ENCODE measurements at regions not wholly inside any gene's neighbourhood (a gene's known extent, or its start where the extent isn't known, plus 50 kb on each side); places are given as distances from the start of the nearest gene placed in this dataset.

DNA sequence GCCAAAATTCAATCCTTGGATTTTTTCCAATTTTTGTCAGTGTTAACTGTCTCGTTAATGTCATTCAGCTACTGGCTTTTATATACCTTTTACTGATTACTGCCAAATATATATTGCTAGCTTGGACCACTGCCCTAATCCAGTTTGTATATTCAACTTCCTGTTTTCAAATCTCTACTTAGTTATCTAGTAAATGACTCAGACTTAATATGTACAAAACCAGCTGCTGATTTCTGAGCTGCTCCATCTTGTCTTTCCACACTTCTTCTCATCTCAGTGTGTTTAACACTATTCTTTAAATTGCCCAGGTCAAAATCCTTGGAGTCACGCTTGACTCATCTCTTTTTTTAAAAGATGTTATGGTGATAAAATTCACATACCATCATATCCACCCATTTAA lies 1196.7 kb downstream of the RAPGEF2 start:
- Mint-ChIP-seq H3K27ac (ENCODE audit: unreplicated experiment) (no peak overlapping the region), H3K9me3 (peaks cover 2% of the 10 kb centered on the region), H3K4me3 (no peak overlapping the region), H3K27me3 (ENCODE audit: low read depth) (no peaks in the 10 kb centered on the region), H3K4me1 (no peaks in the 10 kb centered on the region), H3K36me3 (ENCODE audit: low read depth) (no peaks in the 10 kb centered on the region)
- DNase-seq (ENCODE audit: low read depth, low spot score) = no peak
- TF ChIP-seq, protein P1, sequence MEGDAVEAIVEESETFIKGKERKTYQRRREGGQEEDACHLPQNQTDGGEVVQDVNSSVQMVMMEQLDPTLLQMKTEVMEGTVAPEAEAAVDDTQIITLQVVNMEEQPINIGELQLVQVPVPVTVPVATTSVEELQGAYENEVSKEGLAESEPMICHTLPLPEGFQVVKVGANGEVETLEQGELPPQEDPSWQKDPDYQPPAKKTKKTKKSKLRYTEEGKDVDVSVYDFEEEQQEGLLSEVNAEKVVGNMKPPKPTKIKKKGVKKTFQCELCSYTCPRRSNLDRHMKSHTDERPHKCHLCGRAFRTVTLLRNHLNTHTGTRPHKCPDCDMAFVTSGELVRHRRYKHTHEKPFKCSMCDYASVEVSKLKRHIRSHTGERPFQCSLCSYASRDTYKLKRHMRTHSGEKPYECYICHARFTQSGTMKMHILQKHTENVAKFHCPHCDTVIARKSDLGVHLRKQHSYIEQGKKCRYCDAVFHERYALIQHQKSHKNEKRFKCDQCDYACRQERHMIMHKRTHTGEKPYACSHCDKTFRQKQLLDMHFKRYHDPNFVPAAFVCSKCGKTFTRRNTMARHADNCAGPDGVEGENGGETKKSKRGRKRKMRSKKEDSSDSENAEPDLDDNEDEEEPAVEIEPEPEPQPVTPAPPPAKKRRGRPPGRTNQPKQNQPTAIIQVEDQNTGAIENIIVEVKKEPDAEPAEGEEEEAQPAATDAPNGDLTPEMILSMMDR (conservative IDR thresholded peaks at IDR 0.05) = no peak

DNA sequence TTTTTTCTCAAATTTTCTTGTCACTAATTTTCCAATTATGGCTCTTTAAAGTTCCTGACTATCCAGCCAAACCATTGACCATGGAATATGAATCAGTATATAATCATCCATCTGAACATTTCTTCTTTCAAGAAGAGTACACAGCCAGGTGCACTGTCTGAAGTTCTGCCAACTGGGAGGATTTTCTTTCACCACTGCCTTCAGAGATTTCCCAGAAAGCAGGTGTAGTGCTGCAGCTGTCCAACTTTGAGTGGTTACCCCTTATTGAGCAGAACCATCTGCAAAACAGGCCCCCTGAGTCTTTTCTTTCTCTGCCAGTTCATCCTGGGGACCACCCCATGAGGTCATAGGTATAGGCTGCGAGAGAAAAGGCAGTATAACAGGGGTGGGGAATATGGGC lies 1213.2 kb downstream of the RAPGEF2 start:
- TF ChIP-seq, protein P1 (conservative IDR thresholded peaks at IDR 0.05) = no peak
- H3K4me1 Mint-ChIP-seq = peaks cover 5% of the 10 kb centered on the region
- DNase-seq (ENCODE audit: low read depth, low spot score) = no peak
- H3K27me3 Mint-ChIP-seq (ENCODE audit: low read depth) = no peaks in the 10 kb centered on the region
- H3K27ac Mint-ChIP-seq (ENCODE audit: unreplicated experiment) = no peak overlapping the region
- H3K9me3 Mint-ChIP-seq = peaks cover 2% of the 10 kb centered on the region
- H3K36me3 Mint-ChIP-seq (ENCODE audit: low read depth) = no peaks in the 10 kb centered on the region
- no peak overlapping the region for H3K4me3 Mint-ChIP-seq

DNA sequence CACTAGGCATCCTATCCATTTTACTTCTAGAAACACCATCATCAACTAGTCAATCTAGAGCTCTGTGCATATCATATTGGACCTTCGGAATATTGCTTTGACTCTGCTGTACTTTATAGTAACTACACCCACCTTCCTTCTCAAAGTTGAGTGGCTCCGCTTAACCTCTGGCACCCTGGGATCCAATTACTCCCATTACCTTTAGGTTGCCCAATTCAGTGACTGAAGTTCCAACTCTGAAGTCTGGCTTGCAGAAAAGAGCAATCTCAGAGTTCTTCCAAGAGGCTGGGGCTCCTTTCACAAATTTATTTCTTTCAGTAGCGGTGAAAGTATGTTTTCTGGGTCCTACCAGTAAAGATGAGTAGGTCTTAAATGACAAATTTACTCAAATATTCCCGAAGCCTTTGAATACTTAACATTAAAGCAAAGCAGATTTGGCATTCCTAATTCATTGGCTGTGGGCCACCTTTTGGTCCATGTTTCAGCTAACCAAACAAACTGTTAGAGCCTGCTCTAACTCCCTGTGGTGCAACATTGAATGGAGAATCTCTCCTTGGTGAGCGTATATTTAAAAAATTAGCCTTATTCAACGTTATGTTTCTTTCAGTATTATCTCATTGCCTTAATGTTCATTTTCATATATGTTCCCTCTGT lies 1215.8 kb downstream of the RAPGEF2 start:
- no peaks in the 10 kb centered on the region for H3K27me3 Mint-ChIP-seq (ENCODE audit: low read depth)
- DNase-seq (ENCODE audit: low read depth, low spot score) = no peak
- TF ChIP-seq, protein P1 (conservative IDR thresholded peaks at IDR 0.05) = no peak
- peaks cover 13% of the 10 kb centered on the region for H3K4me1 Mint-ChIP-seq
- no peaks in the 10 kb centered on the region for H3K36me3 Mint-ChIP-seq (ENCODE audit: low read depth)
- H3K4me3 Mint-ChIP-seq = no peak overlapping the region
- peaks cover 2% of the 10 kb centered on the region for H3K9me3 Mint-ChIP-seq
- no peak overlapping the region for H3K27ac Mint-ChIP-seq (ENCODE audit: unreplicated experiment)

DNA sequence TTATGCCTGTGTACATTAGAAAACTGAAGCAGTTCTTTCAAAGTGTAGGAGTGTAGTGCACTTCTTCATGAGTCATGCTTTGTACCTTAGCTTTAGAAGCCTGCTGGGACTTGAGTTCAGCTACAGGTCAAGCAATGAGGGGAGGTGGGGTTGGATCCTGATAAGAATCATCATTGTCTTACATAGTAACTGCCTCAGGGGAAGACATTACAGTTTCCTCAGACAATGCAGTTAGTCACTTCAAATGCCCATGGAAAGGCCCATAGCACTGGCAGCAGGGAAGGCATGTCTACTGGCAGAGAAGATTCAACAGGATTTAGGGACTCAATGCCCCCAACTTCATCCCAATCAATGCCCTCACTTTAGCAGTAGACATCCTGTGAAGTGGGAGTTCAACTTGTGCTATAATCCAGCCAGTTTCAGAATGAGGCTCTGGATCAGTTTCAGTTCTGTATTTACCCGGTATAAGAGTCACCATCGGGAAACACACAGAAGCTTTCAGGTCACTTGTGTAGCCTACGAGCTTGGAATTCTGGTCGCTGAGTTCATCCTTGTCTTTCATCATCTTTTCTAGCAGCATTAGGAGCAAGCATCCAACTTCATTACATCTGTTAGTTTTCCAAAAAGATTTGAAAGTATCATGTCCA lies 1216.5 kb downstream of the RAPGEF2 start:
- Mint-ChIP-seq H3K36me3 (ENCODE audit: low read depth) (no peaks in the 10 kb centered on the region), H3K27ac (ENCODE audit: unreplicated experiment) (no peak overlapping the region), H3K9me3 (peaks cover 2% of the 10 kb centered on the region)

DNA sequence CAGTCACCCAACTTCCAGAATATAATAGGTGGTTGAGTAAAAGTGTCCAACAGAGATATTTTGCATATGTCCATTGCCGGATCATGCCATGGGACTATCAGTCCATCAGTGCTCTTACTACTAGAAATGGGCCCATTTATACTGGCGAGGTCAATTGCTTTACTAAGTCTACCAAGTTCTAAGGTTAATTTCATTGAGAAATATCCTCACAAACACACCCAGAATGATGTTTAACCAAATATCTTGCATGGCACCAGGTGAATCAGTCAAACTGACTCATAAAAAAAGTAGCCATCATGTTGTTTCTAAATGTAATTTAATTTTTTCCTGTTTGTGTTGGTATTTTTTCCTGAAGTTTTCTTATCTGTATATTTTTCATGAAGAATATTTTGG lies 1217.0 kb downstream of the RAPGEF2 start:
- H3K36me3 Mint-ChIP-seq (ENCODE audit: low read depth) = no peaks in the 10 kb centered on the region

More for the DNA sequence above, 1216.5 kb downstream of the RAPGEF2 start:
- TF ChIP-seq, protein P1 (conservative IDR thresholded peaks at IDR 0.05) = no peak
- no peak overlapping the region for H3K4me3 Mint-ChIP-seq
- DNase-seq (ENCODE audit: low read depth, low spot score) = no peak
- H3K4me1 Mint-ChIP-seq = peaks cover 13% of the 10 kb centered on the region
- H3K27me3 Mint-ChIP-seq (ENCODE audit: low read depth) = no peaks in the 10 kb centered on the region

More for the DNA sequence above, 1217.0 kb downstream of the RAPGEF2 start:
- Mint-ChIP-seq H3K4me1 (peaks cover 13% of the 10 kb centered on the region), H3K27ac (ENCODE audit: unreplicated experiment) (no peak overlapping the region), H3K27me3 (ENCODE audit: low read depth) (no peaks in the 10 kb centered on the region), H3K4me3 (no peak overlapping the region), H3K9me3 (peaks cover 2% of the 10 kb centered on the region)
- DNase-seq (ENCODE audit: low read depth, low spot score) = no peak
- TF ChIP-seq, protein P1 (conservative IDR thresholded peaks at IDR 0.05) = no peak

Data from neural crest cell (in vitro differentiated cells).